HCT116 (cell line): ENCODE measurements at regions not wholly inside any gene's neighbourhood (a gene's known extent, or its start where the extent isn't known, plus 50 kb on each side); places are given as distances from the start of the nearest gene placed in this dataset.

ENCODE experiments used
- CTCF ChIP-seq, 3 experiments: fragments of 200-600 bp in 1 of 3; sonication (generic) in 1 of 3; IDR thresholded peaks in 2 of 3; conservative IDR thresholded peaks in 1 of 3; 2 replicates each; pipeline ENCODE4 v1.5.1; 2012 to 2017; ENCODE audit warnings: low read depth in 2 of 3, low read length in 2 of 3, antibody characterized with exemption in 1 of 3, borderline replicate concordance in 1 of 3, control low read depth in 1 of 3, mild to moderate bottlenecking in 1 of 3, mixed read lengths in 1 of 3, mixed run types in 1 of 3, moderate library complexity in 1 of 3; ENCODE audit not compliant: insufficient read depth in 1 of 3
- EZH2phosphoT487 ChIP-seq: fragments of 200-600 bp; IDR thresholded peaks from 2 replicates; pipeline ENCODE4 v1.6.1; 2018; ENCODE audit warnings: antibody characterized with exemption, borderline replicate concordance
- POLR2AphosphoS5 ChIP-seq: IDR thresholded peaks from 2 replicates; pipeline ENCODE4 v1.6.1; 2011; ENCODE audit warnings: mild to moderate bottlenecking, low read depth, low read length, moderate library complexity
- SRF ChIP-seq: IDR thresholded peaks from 2 replicates; pipeline ENCODE4 v1.6.1; 2012; ENCODE audit warnings: low read depth
- ZFX ChIP-seq: fragments of 450-650 bp; IDR thresholded peaks from 2 replicates; pipeline ENCODE4 v1.6.1; 2017
- ZNF274 ChIP-seq: fragments of 200-500 bp; sonication (Bioruptor generic); IDR thresholded peaks from 2 replicates; pipeline ENCODE4 v1.6.1; 2014; ENCODE audit warnings: mild to moderate bottlenecking, low read depth, low read length, inconsistent platforms

GRCh38 chr10:21003240-21003822 is 106.2 kb upstream of the NEBL start:
- TF ChIP-seq CTCF (IDR thresholded peaks at IDR 0.05 in 2 of 3, conservative IDR thresholded peaks at IDR 0.05 in 1 of 3; ENCODE audit: borderline replicate concordance in 1 of 3, insufficient read depth in 1 of 3, low read depth in 2 of 3, low read length in 2 of 3), result no peak
- no peak for TF ChIP-seq EZH2phosphoT487
- no peak for TF ChIP-seq POLR2AphosphoS5
- TF ChIP-seq ZNF274, result no peak
- no peak for TF ChIP-seq ZFX
- no peak for TF ChIP-seq SRF
